ENCODE measurements at regions not wholly inside any gene's neighbourhood (a gene's known extent, or its start where the extent isn't known, plus 50 kb on each side); places are given as distances from the start of the nearest gene placed in this dataset.

DNA sequence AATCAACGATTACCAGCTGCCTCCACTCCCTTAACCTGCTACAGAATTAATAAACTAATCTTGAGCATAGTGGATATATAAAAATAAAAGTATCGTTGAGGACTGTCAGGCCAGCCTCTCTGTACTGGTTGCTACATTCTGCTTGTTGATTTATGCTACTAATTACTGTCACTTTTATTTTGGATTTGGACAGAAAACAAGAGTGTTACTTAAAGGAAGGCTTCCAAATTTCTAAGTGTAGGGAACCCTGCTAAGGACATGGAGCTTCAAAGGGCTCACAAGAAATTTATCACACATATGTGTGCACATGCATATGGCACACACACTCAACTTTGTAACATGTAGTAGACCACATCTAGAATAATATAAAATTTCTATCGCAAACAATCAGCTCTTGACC is 141.2 kb upstream of the ANKRD1 start:
- TF ChIP-seq, protein P1, sequence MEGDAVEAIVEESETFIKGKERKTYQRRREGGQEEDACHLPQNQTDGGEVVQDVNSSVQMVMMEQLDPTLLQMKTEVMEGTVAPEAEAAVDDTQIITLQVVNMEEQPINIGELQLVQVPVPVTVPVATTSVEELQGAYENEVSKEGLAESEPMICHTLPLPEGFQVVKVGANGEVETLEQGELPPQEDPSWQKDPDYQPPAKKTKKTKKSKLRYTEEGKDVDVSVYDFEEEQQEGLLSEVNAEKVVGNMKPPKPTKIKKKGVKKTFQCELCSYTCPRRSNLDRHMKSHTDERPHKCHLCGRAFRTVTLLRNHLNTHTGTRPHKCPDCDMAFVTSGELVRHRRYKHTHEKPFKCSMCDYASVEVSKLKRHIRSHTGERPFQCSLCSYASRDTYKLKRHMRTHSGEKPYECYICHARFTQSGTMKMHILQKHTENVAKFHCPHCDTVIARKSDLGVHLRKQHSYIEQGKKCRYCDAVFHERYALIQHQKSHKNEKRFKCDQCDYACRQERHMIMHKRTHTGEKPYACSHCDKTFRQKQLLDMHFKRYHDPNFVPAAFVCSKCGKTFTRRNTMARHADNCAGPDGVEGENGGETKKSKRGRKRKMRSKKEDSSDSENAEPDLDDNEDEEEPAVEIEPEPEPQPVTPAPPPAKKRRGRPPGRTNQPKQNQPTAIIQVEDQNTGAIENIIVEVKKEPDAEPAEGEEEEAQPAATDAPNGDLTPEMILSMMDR (conservative IDR thresholded peaks at IDR 0.05; ENCODE audit: low read depth, low read length) = no peak
- no peak for DNase-seq (ENCODE audit: low read depth)

DNA sequence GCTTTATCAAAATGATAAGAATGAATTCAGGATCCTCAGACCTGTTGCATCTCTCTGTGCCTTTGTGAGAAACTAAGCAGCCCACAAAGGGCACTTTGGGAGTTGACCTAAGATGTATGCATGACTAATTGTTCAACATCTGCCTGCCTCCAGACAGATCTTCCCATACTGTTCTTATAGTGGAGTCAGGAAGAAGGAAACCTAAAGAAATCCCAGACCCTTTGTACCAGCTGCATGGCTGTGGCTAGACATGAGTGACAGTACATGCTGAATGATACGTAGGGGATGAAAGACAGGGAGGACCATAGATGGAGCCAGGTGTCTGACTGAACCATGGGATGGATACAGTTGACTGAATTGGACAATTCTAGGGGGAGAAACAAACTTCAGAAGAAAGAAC is 148.7 kb upstream of the PCGF5 start:
- TF ChIP-seq, protein P1 (conservative IDR thresholded peaks at IDR 0.05; ENCODE audit: low read depth, low read length) = no peak
- DNase-seq (ENCODE audit: low read depth) = no peak
- H3K4me3 ChIP-seq (ENCODE audit: low read length) = no peak overlapping the region

More for the DNA sequence above, 141.2 kb upstream of the ANKRD1 start:
- no peak overlapping the region for H3K4me3 ChIP-seq (ENCODE audit: low read length)

- TF ChIP-seq, protein P1 (conservative IDR thresholded peaks at IDR 0.05; ENCODE audit: low read depth, low read length) = no peak
- no peak for DNase-seq (ENCODE audit: low read depth)
- H3K4me3 ChIP-seq (ENCODE audit: low read length) = no peak overlapping the region
These were observed 147.0 kb upstream of the PCGF5 start for GRCh38 chr10:91073286-91073979.

- H3K4me3 ChIP-seq (ENCODE audit: low read length) = peak overlapping the region; percentile 2
- no peak for DNase-seq (ENCODE audit: low read depth)
- TF ChIP-seq, protein P1 (conservative IDR thresholded peaks at IDR 0.05; ENCODE audit: low read depth, low read length) = no peak
These were observed 143.4 kb upstream of the PCGF5 start for GRCh38 chr10:91076991-91077548.

- H3K4me3 ChIP-seq (ENCODE audit: low read length) = peak overlapping the region; percentile 6
- peak; percentile 68 for DNase-seq (ENCODE audit: low read depth)
- TF ChIP-seq, protein P1 (conservative IDR thresholded peaks at IDR 0.05; ENCODE audit: low read depth, low read length) = no peak
These were observed 142.9 kb upstream of the PCGF5 start for GRCh38 chr10:91077549-91078071.

DNA sequence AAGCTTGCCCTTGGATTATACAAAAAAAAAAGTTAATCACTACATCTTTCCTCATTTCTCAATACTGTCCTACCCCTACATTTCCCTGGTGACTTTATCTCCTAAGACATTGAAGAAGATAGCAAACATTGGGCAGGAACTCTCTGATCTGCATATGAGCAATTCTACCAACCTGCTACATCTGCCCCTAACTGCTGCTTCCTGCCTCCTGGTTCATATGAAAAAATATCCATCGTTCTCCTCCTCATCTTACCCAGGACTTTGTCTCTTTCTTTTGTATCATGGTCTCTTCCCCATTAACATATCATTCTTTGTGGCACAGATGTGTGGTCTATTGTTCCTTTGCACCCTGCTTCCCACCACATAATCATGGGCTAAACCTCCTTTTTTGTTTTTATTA is 139.7 kb upstream of the PCGF5 start:
- H3K4me3 ChIP-seq (ENCODE audit: low read length) = no peak overlapping the region
- TF ChIP-seq, protein P1 (conservative IDR thresholded peaks at IDR 0.05; ENCODE audit: low read depth, low read length) = no peak
- no peak for DNase-seq (ENCODE audit: low read depth)

- TF ChIP-seq, protein P1 (conservative IDR thresholded peaks at IDR 0.05; ENCODE audit: low read depth, low read length) = no peak
These were observed 138.0 kb upstream of the PCGF5 start for GRCh38 chr10:91082447-91082846.

More at GRCh38 chr10:91082447-91082846, 138.0 kb upstream of the PCGF5 start:
- no peak overlapping the region for H3K4me3 ChIP-seq (ENCODE audit: low read length)
- DNase-seq (ENCODE audit: low read depth) = no peak

Measured in retinal pigment epithelial cell (primary cell).